Stimulated activated CD4-positive, alpha-beta T cell treated with anti-CD3 and anti-CD28 coated beads, Interleukin-15, amount 100 ng/mL, for 1 hour (primary cell): ENCODE measurements at regions not wholly inside any gene's neighbourhood (a gene's known extent, or its start where the extent isn't known, plus 50 kb on each side); places are given as distances from the start of the nearest gene placed in this dataset.
"Not testable (repeated sequence)": the region's sequence is repeated elsewhere in the genome, so short reads cannot be mapped to it uniquely, and the experiment has no call there.

ENCODE experiments used
- DNase-seq, 2 donors: peaks; one replicate each; pipeline ENCODE4 v3.0.0-alpha.2; 2020; ENCODE audit warnings: low read depth in 1 of 2, low spot score in 1 of 2

- no peak for DNase-seq
Observed at GRCh38 chr5:10921160-10921559, 160.1 kb upstream of the DAP start.

- DNase-seq: no peak
Observed at GRCh38 chr5:10920400-10920799, 159.4 kb upstream of the DAP start.

GRCh38 chr5:10914741-10915480, 153.9 kb upstream of the DAP start:
- DNase-seq: no peak

GRCh38 chr5:10913841-10914240, 152.8 kb upstream of the DAP start:
- DNase-seq: no peak

GRCh38 chr5:10913181-10913810, 152.3 kb upstream of the DAP start:
- DNase-seq: no peak

- DNase-seq: no peak
Observed at GRCh38 chr5:10912435-10912834, 151.4 kb upstream of the DAP start.

GRCh38 chr5:10910261-10910660, 149.2 kb upstream of the DAP start:
- no peak for DNase-seq

GRCh38 chr5:10904862-10905432, 143.9 kb upstream of the DAP start:
- no peak for DNase-seq

GRCh38 chr5:10903786-10904560, 142.9 kb upstream of the DAP start:
- DNase-seq: no peak

GRCh38 chr5:10902145-10902544, 141.1 kb upstream of the DAP start:
- no peak for DNase-seq

- DNase-seq: no peak
Observed at GRCh38 chr5:10898514-10898913, 137.5 kb upstream of the DAP start.

- DNase-seq: no peak
Observed at GRCh38 chr5:10896016-10896415, 135.0 kb upstream of the DAP start.

- DNase-seq: no peak
Observed at GRCh38 chr5:10894445-10895054, 133.5 kb upstream of the DAP start.

- no peak for DNase-seq
Observed at GRCh38 chr5:10892911-10893215, 131.8 kb upstream of the DAP start.

GRCh38 chr5:10892147-10892910, 131.3 kb upstream of the DAP start:
- DNase-seq: no peak

GRCh38 chr5:10891193-10891592, 130.2 kb upstream of the DAP start:
- no peak for DNase-seq

GRCh38 chr5:10886497-10886896, 125.5 kb upstream of the DAP start:
- DNase-seq: no peak

- DNase-seq: no peak
Observed at GRCh38 chr5:10885026-10885425, 124.0 kb upstream of the DAP start.

GRCh38 chr5:10883945-10884344, 122.9 kb upstream of the DAP start:
- DNase-seq: not testable (repeated sequence)

- no peak for DNase-seq
Observed at GRCh38 chr5:10880934-10881333, 119.9 kb upstream of the DAP start.

GRCh38 chr5:10876996-10877395, 116.0 kb upstream of the DAP start:
- DNase-seq: not testable (repeated sequence)
